GM18520 (cell line): ENCODE measurements at regions not wholly inside any gene's neighbourhood (a gene's known extent, or its start where the extent isn't known, plus 50 kb on each side); places are given as distances from the start of the nearest gene placed in this dataset.

Source experiments
- ATAC-seq: cut with Tn5 transposase; IDR thresholded peaks from one replicate; pipeline ENCODE4 v1.9.1; 2021; ENCODE audit not compliant: unreplicated experiment

DNA sequence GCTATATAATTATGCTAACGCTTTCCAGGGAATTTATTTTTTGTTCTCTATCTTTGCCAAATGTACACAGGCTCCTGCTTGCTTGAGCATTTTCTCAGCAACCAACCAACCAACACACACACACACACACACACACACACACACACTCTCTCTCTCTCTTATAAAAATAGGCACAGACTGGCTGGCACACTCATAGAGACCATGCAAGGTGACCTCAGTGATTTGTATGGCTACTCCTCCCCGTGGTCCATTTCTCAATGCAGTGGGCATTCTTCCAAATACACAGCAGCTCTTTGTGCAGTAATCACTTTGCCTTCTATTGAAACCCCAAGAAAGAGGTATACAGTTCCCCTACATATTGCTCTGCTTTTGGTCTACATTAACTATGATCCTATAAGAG lies 416.0 kb downstream of the MAN2A1 start:
- no peak for ATAC-seq

DNA sequence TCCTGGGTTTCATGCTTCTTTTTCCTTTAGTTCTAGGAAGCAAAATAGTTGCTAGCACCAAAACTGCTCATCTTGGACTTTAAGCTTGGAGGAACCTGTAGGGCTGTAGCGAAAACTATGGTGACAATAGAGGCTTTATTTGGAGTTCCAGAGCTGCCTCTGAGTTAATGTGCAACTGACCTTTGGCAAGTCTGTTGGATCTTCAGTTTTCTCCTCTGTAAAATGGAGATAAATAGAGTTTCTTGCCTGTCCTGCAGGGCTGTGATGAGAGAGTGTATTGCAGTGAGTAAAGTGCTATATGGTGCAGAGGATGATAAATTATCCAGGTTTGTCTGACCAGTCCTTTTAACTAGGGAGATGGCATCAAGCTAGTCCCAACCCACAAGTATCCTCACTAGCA lies 417.0 kb downstream of the MAN2A1 start:
- no peak for ATAC-seq

DNA sequence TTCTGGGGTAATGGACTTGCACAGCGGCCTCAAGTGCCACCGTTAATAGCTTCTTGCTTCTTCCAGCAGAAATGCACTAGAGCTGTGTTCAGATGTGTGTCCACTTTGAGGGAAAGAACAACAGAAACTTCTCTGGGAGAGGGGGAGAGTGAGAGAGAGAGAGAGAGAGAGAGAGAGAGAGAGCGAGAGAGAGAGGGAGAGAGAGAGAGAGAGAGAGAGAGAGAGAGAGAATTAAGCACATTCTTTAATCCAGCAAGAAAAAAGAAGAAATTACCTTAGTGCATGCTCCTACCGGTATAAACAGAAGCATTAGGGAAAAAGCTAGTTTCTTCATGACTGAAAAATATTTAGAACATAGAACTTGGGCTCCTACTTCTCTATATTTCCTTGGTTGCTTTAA lies 418.8 kb downstream of the MAN2A1 start:
- no peak for ATAC-seq

DNA sequence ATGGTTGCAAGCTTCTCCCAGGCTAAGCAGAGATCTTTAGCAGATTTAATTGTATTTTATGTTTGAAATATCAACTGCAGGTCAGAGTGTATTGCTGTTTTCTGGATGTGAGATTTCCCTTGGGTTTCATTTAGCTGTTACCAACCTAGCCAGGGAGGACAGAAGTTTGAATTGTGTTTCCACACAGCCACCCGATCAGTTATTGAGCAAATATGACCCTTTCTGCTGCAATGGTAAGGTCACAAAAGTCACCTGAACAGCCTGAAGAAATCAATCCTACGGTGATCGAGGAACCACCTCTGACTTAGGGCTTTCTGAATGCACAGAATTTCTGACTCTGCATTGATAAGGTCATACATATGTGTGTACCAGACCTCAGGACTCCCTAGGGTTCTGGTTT lies 419.9 kb downstream of the MAN2A1 start:
- no peak for ATAC-seq

DNA sequence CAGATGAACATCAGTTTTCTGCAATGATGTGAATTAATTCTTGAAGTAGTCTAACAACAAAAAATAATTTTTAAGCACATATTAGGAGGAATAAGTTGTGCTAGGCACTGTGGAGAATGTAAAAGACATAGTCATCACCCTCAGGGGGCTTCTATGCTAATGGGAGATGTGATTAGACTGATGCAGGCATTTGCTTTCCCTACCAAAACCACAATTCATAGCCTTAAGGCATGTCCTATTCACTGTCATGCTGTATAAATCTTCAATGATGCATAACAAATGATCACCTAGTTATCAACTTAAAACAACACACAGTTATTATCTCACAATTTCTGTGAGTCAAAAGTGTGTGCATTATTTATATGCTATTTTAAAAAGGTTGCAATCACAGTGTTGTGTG lies 422.6 kb downstream of the MAN2A1 start:
- no peak for ATAC-seq

DNA sequence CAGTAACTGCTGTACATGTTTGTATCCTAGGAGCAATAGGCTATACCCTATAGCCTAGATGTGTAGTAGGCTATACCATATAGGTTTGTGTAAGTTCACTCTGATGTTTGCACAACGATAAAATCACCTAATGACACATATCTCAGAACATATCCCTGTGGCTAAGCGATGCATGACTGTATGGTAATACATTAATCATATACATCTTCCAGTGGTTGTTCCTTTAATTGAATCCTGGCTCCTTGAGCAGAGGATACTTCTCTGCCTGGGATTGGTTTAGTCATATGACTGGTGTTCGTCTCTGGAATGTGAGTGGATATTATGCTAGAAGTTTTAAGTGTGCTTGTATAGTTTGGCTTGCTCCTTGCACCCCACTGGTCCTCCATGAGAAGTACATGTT lies 425.8 kb downstream of the MAN2A1 start:
- ATAC-seq: no peak

DNA sequence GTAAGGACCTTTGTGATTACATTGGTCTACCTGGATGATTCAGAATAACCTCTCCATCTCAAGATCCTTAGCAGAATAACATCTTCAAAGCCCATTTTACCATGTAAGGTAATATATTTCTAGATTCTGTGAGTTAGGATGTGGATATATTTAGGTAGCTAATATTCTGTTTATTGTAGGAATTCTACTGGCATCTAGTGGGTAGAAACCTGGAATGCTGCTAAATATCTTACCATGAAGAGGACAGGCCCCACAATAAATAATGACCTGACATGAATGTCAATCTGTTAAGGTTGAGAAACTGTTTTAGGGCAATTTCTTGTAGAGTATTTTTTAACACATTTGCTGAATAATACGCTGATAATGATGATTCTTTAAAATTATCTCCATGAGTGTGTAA lies 426.8 kb downstream of the MAN2A1 start:
- no peak for ATAC-seq

DNA sequence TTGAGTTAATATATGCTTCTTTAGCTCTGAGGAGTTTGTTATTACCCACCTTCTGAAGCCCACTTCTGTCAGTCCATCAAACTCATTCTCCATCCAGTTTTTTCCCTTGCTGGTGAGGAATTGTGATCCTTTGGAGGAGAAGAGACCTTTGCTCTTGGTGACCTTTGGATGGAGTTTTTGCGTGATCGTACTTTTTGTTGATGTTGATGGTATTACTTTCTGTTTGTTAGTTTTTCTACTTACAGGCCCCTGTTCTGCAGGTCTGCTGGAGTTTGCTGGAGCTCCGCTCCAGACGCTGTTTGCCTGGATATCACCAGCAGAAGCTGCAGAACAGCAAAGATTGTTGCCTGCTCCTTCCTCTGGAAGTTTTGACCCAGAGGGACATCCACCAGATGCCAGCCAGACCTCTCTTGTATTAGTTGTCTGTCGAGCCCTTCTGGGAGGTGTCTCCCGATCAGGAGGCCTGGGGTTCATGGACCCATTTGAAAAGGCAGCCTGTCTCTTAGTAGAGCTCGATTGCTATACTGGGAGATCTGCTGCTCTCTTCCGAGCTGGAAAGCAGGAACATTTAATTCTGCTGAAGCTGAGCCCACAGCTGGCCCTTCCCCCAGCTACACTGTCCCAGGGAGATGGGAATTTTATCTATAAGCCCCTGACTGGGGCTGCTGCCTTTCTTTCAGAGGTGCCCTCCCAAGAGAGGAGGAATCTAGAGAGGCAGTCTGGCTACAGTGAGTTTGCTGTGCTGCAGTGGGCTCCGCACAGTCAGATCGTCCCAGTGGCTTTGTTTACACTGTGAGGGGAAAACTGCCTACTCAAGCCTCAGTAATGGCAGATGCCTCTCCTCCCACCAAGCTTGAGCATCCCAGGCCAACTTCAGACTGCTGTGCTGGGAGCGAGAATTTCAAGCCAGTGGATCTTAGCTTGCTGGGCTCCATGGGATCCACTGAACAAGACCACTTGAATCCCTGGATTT lies 445.5 kb downstream of the MAN2A1 start:
- no peak for ATAC-seq

DNA sequence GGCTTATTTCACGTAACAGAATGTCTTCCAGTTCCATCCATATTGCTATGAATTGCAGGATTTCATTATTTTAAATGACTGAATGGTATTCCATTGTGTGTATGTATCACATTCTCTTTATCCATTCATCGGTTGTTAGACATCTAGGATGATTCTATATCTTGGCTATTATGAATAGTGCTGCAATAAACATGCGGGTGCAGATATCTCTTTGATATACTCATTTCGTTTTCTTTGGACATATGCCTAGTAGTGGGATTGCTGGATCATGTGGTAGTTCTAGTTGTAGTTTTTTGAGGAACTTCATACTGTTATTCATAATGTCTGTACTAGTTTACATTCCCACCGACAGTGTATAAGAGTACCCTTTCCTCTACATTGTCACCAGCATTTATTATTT lies 460.5 kb downstream of the MAN2A1 start:
- ATAC-seq: no peak

DNA sequence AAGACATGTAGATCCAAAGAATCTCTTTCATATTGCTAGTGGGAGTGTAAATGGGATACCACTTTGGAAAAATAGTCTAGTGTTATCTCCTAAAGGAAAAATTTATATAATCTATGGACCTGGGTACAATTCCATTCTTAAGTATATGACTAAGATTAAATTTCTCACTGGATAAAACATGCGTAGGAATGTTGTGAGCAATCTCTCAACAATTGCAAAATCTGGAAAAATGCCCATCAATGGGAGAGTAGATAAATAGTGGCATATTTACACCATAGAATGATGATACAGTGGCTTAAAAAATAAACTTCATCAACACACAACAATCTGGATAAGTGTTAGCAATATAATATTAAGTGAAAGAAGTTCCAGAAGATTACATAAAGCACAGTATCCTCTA lies 469.5 kb downstream of the MAN2A1 start:
- no peak for ATAC-seq

DNA sequence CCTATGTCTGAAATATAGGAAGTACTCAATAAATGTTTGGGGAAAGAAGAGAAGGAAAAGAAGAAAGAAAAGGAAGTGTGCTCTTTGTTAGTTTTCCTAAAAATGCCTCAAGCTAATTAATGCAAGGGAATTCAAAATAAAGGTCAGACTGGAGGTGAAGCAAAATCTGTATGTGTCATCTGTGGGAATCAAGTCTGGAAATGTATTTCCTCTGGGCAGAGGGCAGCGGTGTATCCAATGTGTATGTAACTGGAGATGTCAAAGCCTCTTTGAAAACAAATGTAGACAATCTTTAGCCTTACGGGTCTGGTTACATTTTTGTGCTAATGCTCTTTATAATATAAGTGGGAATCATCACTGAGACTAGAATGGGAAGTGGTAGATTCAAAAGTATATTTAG lies 471.4 kb downstream of the MAN2A1 start:
- no peak for ATAC-seq

DNA sequence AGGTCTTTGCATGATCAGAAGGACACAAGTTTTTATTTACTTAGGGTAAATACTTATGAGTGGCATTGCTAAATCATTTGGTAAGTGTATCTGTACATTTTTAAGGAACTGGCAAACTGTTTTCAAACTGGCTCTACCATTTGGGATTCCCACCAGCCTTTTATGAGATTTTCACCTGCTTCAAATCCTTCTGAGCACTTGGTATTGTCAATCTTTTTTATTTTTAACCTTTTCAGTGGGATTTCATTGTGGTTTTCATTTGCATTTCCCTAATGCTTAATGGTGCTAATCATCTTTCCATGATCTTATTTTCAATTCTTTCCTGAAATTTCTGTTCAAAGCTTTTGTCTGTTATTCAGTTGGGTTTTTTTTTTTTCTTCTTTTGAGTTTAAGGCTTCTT lies 475.6 kb downstream of the MAN2A1 start:
- no peak for ATAC-seq

DNA sequence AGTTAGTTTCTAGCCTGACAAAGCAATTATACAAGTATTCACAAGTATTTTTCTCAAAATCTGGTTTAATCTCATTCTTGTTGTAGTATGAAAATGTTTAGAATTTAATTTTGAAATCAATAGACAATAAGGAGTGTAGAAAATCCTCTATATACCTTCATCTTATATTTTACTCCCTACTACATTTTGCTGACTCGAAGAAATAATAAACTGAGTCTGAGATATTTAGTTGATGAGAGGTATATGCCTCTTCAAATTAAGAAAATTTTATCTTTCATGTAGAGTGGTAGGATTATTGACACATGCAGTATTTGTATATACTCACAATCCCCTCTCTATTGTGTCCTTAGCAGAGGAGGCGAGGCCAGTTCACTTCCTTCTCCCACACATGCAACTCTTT lies 477.7 kb downstream of the MAN2A1 start:
- no peak for ATAC-seq

DNA sequence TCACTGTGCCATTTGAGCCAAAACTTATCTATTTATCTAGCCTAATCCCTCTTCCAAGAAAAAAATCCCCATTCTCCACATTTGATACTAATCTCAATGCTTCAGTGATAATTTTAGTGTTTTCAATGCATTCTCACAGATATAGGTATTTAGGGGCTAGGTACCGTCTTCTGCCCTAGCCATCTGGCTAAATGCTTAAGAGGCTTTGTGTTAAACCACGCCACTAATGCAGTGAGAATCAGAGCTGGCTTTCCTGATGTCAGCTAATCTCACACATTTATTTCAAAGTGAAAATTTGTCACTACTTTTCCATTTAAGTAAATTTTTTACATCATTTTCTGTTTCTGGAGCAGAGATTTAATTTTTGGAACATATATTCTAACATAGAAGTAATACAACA lies 479.7 kb downstream of the MAN2A1 start:
- no peak for ATAC-seq

DNA sequence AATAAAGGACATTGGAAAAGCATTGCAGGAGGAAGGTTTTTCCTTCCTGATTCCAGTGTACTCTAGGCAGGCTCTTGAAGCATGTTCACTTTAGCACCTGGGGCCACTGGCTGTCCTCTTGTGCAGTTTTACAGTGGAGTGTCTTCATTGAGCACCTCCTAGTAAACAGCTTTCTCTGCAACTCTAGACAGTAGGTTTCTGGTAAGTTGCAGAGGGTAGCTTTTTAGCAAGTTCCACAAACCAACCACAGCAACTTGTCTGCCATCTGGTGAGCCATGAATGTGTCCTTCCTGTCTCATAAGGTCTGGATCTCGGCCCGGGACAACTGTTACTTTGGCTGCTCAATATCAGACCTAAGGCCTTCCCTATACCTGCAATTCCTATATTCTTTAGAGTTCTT lies 488.0 kb downstream of the MAN2A1 start:
- no peak for ATAC-seq

DNA sequence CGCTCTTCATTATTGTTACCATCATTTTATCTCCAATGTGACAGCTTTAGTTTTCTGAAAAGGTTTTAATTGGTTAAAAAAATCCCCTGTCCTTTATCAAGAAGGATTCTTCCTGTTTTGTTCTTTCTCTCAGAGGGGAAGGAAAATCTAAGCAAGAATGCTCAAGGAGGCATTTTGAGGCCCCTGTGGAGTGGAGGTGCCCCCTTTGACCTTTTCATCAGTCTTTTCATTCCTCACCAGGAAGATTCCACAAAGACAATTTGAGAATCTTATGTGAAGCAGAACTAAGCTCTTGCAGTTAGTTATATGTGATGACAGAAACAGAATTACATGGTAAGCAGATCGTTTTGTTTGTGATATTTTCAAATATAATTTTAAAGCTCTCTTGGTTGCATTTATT lies 489.6 kb downstream of the MAN2A1 start:
- ATAC-seq: no peak

DNA sequence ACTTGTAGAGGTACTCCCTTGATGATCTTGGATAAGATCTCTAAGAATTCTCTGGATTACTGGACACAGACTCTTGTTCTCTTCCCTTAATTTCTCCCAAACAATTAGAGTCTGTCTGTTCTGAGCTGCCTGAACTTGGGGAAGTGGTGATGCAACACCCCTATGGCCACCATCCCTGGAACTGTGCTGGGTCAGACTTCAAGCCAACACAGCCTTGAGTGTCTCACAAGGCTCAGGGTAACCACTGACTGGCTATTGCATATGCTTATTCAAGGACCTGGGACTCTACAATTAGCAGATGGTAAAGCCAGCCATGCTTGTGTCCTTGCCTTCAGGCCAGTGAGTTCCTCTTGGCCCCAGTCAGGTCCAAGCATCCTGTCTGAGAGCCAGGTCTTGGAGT lies 504.5 kb downstream of the MAN2A1 start:
- no peak for ATAC-seq

DNA sequence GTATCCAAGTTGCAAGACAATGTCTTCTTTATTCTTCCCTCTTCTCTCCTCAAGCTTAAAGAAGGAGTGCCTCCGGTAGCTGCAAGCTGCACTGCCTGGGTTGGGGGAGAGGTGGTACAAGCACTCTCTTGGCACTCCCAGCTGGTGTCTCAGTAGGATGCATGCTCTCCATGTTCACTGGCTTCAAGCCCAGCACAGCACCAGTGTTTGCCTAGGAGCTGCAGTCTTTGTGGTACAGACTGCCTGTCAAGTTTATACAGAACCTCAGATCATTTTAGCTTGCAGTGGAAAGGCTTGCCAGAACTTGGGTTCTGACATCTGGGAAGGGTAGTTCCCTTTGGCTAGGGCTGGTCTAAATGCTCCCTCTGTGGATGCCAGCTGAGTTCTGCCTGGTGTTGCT lies 505.6 kb downstream of the MAN2A1 start:
- no peak for ATAC-seq

DNA sequence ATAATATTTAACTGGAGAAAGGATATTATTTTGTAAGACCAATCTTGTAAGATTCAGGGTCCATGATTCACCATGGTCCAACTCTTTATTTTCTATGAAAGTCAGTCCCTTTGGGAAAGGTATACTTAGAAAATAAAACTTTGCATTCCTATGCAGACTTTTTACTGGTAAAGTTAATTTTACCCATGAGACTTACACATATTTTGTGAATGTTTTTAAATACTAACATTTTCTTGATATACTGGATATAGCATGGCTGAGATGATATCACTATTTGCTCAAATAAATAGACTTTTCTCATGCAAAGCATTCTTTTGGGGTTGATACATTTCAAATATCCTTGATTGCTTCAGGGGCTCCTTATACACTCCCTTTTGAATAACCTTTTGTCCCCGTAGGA lies 512.1 kb downstream of the MAN2A1 start:
- ATAC-seq: no peak

DNA sequence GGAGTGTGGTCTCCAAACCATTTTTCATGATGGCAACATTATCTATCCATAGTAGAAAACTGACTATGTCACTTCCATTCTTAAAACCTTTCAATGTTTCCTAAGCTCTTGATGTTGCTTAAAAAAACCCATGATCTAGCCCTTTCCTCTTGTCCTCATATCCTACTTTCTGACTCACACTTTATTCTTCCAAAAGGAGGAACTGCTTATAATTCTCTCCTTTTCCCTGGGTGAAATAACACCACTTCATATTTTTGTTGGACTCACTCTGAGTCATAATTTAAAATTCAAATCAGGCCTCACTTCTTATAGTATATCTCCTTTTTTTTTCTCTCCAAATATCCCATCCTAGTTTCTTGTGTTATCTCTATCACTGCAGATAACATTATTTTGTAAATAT lies 513.9 kb downstream of the MAN2A1 start:
- ATAC-seq: no peak

DNA sequence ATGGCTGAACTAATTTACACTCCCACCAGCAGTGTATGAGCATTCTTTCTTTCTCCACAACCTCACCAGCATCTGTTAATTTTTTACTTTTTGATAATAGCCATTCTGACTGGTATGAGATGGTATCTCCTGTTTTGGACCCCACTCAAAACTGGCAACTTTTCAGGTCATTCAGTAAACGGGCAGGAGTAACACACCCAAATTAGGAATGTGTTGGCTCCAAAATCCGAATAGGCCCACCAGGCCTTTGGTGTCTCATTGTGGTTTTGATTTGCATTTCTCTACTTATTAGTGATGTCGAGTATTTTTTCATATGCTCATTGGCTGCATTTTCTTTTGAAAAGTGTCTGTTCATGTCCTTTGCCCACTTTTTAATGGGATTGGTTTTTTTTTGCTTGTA lies 517.1 kb downstream of the TMEM232 start:
- ATAC-seq: no peak

DNA sequence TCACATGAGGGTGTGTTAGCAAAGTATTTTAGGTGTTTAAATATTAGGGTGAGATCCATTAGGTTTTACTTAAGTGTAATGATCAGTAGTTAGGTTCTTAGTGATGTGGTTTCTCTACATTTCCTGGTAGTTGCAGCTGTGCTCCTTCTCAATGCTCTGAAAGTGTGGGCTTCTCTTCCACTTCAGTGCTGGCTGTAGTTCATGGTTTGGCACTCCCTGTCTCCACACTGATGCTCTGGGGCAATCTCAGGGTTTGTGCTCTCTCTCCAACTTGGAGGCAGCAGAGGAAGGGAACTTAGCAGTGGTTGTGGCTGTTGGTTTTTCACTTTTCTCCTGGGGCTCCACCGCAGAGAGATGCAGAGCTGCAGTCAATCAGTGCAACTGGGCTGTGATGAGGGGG lies 507.5 kb downstream of the TMEM232 start:
- ATAC-seq: no peak

DNA sequence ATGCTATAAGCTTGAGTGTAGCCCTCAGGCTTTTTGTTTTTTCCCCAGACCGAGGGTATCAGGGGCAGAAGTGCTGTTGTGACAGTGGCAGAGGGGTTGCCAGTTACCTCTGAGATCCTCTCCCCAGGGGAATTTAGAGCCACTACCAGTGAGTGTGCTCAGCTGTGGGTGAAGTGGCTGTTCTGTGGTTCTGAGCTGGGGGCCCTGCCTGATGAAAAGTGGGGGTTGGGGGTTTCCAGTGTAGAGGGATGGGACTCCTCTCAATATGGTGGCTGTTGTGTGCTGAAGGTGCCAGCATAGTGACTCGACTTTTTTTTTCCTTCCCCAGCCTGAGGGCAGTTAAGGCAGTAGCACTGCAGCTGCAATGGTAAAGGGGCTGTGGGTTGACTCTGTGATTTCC lies 506.7 kb downstream of the TMEM232 start:
- ATAC-seq: no peak
